C4-2B (cell line): ENCODE measurements at regions not wholly inside any gene's neighbourhood (a gene's known extent, or its start where the extent isn't known, plus 50 kb on each side); places are given as distances from the start of the nearest gene placed in this dataset.

ENCODE experiments used
- CTCF ChIP-seq: fragments of 450-650 bp; conservative IDR thresholded peaks from 2 replicates; pipeline ENCODE4 v1.5.1; 2017; ENCODE audit warnings: mild to moderate bottlenecking
- ZFX ChIP-seq: fragments of 450-650 bp; IDR thresholded peaks from 2 replicates; pipeline ENCODE4 v1.6.1; 2017

- TF ChIP-seq CTCF = no peak
- no peak for TF ChIP-seq ZFX
These were observed 50.6 kb upstream of the IL6 start for GRCh38 chr7:22676385-22676784.
